HG03565 (cell line): ENCODE measurements at regions not wholly inside any gene's neighbourhood (a gene's known extent, or its start where the extent isn't known, plus 50 kb on each side); places are given as distances from the start of the nearest gene placed in this dataset.
"Not testable (repeated sequence)": the region's sequence is repeated elsewhere in the genome, so short reads cannot be mapped to it uniquely, and the experiment has no call there.

Source experiments
- ATAC-seq: cut with Tn5 transposase; IDR thresholded peaks from one replicate; pipeline ENCODE4 v1.9.1; 2021; ENCODE audit warnings: mild to moderate bottlenecking, moderate library complexity; ENCODE audit not compliant: unreplicated experiment

GRCh38 chr2:117179405-117179804 lies 635.1 kb upstream of the DDX18 start:
- no peak for ATAC-seq

GRCh38 chr2:117190856-117191559 lies 623.5 kb upstream of the DDX18 start:
- ATAC-seq, result no peak

- ATAC-seq, result no peak
Measured at GRCh38 chr2:117195381-117195780, 619.1 kb upstream of the DDX18 start.

GRCh38 chr2:117199511-117199910 lies 615.0 kb upstream of the DDX18 start:
- ATAC-seq, result no peak

- no peak for ATAC-seq
Measured at GRCh38 chr2:117212562-117212961, 601.9 kb upstream of the DDX18 start.

- no peak for ATAC-seq
Measured at GRCh38 chr2:117217145-117217544, 597.3 kb upstream of the DDX18 start.

GRCh38 chr2:117222809-117223208 lies 591.7 kb upstream of the DDX18 start:
- no peak for ATAC-seq

GRCh38 chr2:117232305-117232704 lies 582.2 kb upstream of the DDX18 start:
- no peak for ATAC-seq

- no peak for ATAC-seq
Measured at GRCh38 chr2:117257362-117257761, 557.1 kb upstream of the DDX18 start.

GRCh38 chr2:117269574-117269973 lies 544.9 kb upstream of the DDX18 start:
- no peak for ATAC-seq

GRCh38 chr2:117271631-117272030 lies 542.9 kb upstream of the DDX18 start:
- ATAC-seq, result no peak

GRCh38 chr2:117273009-117273671 lies 541.4 kb upstream of the DDX18 start:
- ATAC-seq, result no peak

- ATAC-seq, result no peak
Measured at GRCh38 chr2:117293012-117293411, 521.5 kb upstream of the DDX18 start.

GRCh38 chr2:117299451-117299850 lies 515.0 kb upstream of the DDX18 start:
- ATAC-seq, result no peak

GRCh38 chr2:117308861-117309770 lies 505.4 kb upstream of the DDX18 start:
- no peak for ATAC-seq

- no peak for ATAC-seq
Measured at GRCh38 chr2:117321816-117322215, 492.7 kb upstream of the DDX18 start.

GRCh38 chr2:117323331-117323730 lies 491.2 kb upstream of the DDX18 start:
- no peak for ATAC-seq

- no peak for ATAC-seq
Measured at GRCh38 chr2:117330641-117331040, 483.9 kb upstream of the DDX18 start.

- ATAC-seq, result no peak
Measured at GRCh38 chr2:117335967-117336366, 478.5 kb upstream of the DDX18 start.

GRCh38 chr2:117336496-117336895 lies 478.0 kb upstream of the DDX18 start:
- ATAC-seq, result no peak

GRCh38 chr2:117337981-117338380 lies 476.5 kb upstream of the DDX18 start:
- not testable (repeated sequence) for ATAC-seq

GRCh38 chr2:117339980-117340379 lies 474.5 kb upstream of the DDX18 start:
- ATAC-seq, result no peak
